ENCODE measurements at regions not wholly inside any gene's neighbourhood (a gene's known extent, or its start where the extent isn't known, plus 50 kb on each side); places are given as distances from the start of the nearest gene placed in this dataset.

DNA sequence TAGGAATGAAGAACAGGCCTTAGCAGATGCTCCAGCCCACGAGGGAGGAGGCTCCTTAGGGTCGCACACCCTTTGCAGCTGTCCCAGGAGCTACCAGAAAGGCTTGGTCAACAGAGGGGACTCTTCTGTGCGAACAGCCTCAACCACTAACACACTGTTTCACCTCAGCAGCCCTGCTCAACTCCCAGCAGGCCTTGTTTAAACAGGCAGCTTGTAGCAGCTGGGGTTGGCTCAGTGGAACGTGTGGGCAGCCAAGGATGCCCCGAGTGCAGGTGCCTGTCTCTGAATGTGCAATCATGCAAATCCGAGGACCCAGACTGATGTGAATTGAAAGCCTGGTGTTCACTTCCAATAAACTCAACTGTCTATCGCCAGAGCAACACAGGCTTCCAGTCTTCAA is 88.7 kb upstream of the CXCR4 start:
- no peak overlapping the region for H4K91ac ChIP-seq (ENCODE audit: insufficient read length, low read depth, low read length)

More for the DNA sequence above, 88.7 kb upstream of the CXCR4 start:
- Histone ChIP-seq H2BK120ac (ENCODE audit: low read depth, low read length, poor library complexity, severe bottlenecking) (no peak overlapping the region), H4K20me1 (ENCODE audit: control insufficient read depth, insufficient read depth, insufficient read length) (no peaks in the 10 kb centered on the region), H2BK5ac (ENCODE audit: insufficient read length, low read length) (no peak overlapping the region), H3K56ac (ENCODE audit: insufficient read length, low read depth, low read length) (no peak overlapping the region), H3K27ac (ENCODE audit: insufficient read length, low read depth, low read length) (no peak overlapping the region), H3K4me2 (ENCODE audit: insufficient read depth, insufficient read length, low read length) (no peak overlapping the region), H4K5ac (ENCODE audit: insufficient read length, low read depth, low read length) (no peak overlapping the region), H3K23me2 (ENCODE audit: insufficient read length, low read depth, low read length, poor library complexity, severe bottlenecking) (no peaks in the 10 kb centered on the region), H2AFZ (ENCODE audit: low read length) (no peak overlapping the region), H3K9me3 (ENCODE audit: control insufficient read depth, low read depth, low read length) (no peaks in the 10 kb centered on the region), H3K27me3 (ENCODE audit: insufficient read depth, low read length) (no peaks in the 10 kb centered on the region), H2BK20ac (ENCODE audit: low read depth, low read length, poor library complexity, severe bottlenecking) (no peak overlapping the region), H3K79me1 (ENCODE audit: insufficient read depth, low read depth, low read length, poor library complexity, severe bottlenecking) (no peaks in the 10 kb centered on the region), H2BK12ac (ENCODE audit: insufficient read length, low read depth, low read length) (no peak overlapping the region), H3K9ac (ENCODE audit: extremely low read depth, insufficient read length, low read length) (no peak overlapping the region), H3K18ac (ENCODE audit: insufficient read length, low read depth, low read length) (no peak overlapping the region), H3K4me1 (ENCODE audit: insufficient read depth, low read length) (no peaks in the 10 kb centered on the region), H3T11ph (ENCODE audit: low read length) (no peak overlapping the region), H4K8ac (replicated peaks; ENCODE audit: insufficient read length, low read depth, low read length) (no peak overlapping the region), H2BK15ac (ENCODE audit: low read depth, low read length) (no peak overlapping the region), H3K4ac (ENCODE audit: low read depth, low read length) (no peak overlapping the region), H3K23ac (ENCODE audit: insufficient read length, low read depth, low read length) (no peak overlapping the region), H2AK5ac (ENCODE audit: insufficient read length, low read length) (no peak overlapping the region), H3K79me2 (ENCODE audit: insufficient read depth, low read length) (no peaks in the 10 kb centered on the region), H3K14ac (ENCODE audit: insufficient read depth, low read length) (no peak overlapping the region)
- WGBS (ENCODE audit: extremely low coverage, insufficient read length, low lambda C conversion rate): no CpG with 5 or more reads among the region's 7 CpGs
- no peak for DNase-seq
- Mint-ChIP-seq H3K4me1 (no peaks in the 10 kb centered on the region), H3K4me3 (no peak overlapping the region), H3K27me3 (ENCODE audit: low read depth) (peaks cover 4% of the 10 kb centered on the region; the same call in 1 of the 2 replicates), H3K36me3 (ENCODE audit: insufficient read depth in 1 of 3, low read depth in 3 of 3) (peaks cover 2 to 16% (median 10%) of the 10 kb centered on the region in 3 experiments; a peak in 6 of 7 replicates), H3K9me3 (peaks cover 18 to 23% of the 10 kb centered on the region in 2 experiments), H3K27ac (no peak overlapping the region)
- TF ChIP-seq, protein P1, sequence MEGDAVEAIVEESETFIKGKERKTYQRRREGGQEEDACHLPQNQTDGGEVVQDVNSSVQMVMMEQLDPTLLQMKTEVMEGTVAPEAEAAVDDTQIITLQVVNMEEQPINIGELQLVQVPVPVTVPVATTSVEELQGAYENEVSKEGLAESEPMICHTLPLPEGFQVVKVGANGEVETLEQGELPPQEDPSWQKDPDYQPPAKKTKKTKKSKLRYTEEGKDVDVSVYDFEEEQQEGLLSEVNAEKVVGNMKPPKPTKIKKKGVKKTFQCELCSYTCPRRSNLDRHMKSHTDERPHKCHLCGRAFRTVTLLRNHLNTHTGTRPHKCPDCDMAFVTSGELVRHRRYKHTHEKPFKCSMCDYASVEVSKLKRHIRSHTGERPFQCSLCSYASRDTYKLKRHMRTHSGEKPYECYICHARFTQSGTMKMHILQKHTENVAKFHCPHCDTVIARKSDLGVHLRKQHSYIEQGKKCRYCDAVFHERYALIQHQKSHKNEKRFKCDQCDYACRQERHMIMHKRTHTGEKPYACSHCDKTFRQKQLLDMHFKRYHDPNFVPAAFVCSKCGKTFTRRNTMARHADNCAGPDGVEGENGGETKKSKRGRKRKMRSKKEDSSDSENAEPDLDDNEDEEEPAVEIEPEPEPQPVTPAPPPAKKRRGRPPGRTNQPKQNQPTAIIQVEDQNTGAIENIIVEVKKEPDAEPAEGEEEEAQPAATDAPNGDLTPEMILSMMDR (conservative IDR thresholded peaks at IDR 0.05): no peak
